Rectal smooth muscle tissue (tissue), 1 donor: ENCODE measurements at regions not wholly inside any gene's neighbourhood (a gene's known extent, or its start where the extent isn't known, plus 50 kb on each side); places are given as distances from the start of the nearest gene placed in this dataset.

Experiments used
- H3K27ac ChIP-seq: one replicate; pipeline ENCODE4 v1.7.0; 2013; ENCODE audit warnings: low read depth, low read length, inconsistent platforms
- H3K27me3 ChIP-seq: one replicate; pipeline ENCODE4 v1.7.0; 2013; ENCODE audit warnings: low read length; ENCODE audit not compliant: control insufficient read depth, insufficient read depth
- H3K36me3 ChIP-seq: one replicate; pipeline ENCODE4 v1.7.0; 2013; ENCODE audit warnings: low read length; ENCODE audit not compliant: control insufficient read depth, insufficient read depth
- H3K4me1 ChIP-seq: one replicate; pipeline ENCODE4 v1.7.0; 2013; ENCODE audit warnings: low read length; ENCODE audit not compliant: control insufficient read depth, insufficient read depth
- H3K4me3 ChIP-seq: one replicate; pipeline ENCODE4 v1.7.0; 2013; ENCODE audit warnings: low read length
- H3K9ac ChIP-seq: one replicate; pipeline ENCODE4 v1.7.0; 2013; ENCODE audit warnings: low read length

DNA sequence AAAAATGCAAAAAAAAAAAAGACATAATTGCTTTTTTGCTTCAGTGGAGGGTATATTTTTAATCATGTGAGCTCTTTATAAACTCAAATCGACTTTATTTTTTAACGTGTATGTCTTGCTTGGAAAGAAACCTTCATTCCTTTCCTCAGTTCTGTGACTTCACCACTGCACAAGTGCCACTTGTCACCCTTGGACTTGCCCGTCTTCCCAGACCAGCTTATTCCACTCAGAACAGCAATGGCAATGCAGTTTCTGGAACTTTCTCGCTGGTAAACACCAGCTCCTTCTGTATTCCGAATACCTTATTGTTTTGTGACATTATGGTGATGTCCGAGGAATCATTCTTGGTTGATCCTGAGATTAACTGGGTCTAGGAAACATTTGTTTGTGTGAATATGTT is 440.5 kb upstream of the ADAMTS16 start:
- no peak overlapping the region for H3K4me3 ChIP-seq
- H3K9ac ChIP-seq = no peak overlapping the region
- no peak overlapping the region for H3K27ac ChIP-seq
- no peaks in the 10 kb centered on the region for H3K4me1 ChIP-seq
- H3K27me3 ChIP-seq = no peaks in the 10 kb centered on the region
- H3K36me3 ChIP-seq = no peaks in the 10 kb centered on the region

DNA sequence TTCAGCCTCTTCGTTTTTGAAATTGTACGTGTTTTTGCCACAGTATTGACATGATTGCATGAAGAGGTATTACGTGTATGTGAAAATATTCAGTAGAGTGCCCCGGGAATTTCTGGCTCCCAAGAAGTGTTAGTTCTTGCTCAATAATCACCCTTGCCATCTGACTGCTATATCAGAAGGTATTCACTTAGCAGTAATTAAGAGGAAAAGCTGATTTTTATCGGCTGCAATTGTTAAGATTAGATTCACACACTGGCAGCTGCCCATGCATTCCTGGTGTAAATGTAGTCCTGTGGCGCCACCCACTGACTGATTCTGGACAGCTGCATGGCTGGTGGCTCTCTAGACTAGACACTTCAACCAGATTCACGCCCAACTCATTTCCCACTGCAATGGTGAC is 440.1 kb upstream of the ADAMTS16 start:
- no peak overlapping the region for H3K9ac ChIP-seq
- no peak overlapping the region for H3K4me3 ChIP-seq
- no peaks in the 10 kb centered on the region for H3K27me3 ChIP-seq
- H3K27ac ChIP-seq = no peak overlapping the region
- H3K36me3 ChIP-seq = no peaks in the 10 kb centered on the region
- H3K4me1 ChIP-seq = no peaks in the 10 kb centered on the region

DNA sequence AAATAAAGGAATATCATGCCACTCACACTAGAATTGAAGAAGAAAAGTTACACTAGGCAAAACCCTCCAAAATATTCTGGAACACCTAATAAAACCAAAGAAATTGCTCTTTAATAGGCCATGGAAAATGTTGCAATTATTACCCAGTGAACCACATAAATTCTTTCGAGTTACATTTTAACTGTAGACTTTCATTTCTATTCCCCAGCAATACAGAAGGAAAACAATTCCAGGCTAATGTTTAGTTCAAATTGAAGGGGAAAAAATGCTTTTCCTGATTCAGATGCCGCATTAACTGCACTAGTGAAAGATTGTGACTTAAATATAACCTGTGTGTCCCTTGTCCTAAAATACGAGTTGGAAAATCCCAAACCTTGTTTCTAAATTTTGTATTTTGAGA is 439.3 kb upstream of the ADAMTS16 start:
- Histone ChIP-seq H3K27me3 (no peaks in the 10 kb centered on the region), H3K4me1 (no peaks in the 10 kb centered on the region), H3K27ac (no peak overlapping the region), H3K4me3 (no peak overlapping the region), H3K9ac (no peak overlapping the region), H3K36me3 (no peaks in the 10 kb centered on the region)

DNA sequence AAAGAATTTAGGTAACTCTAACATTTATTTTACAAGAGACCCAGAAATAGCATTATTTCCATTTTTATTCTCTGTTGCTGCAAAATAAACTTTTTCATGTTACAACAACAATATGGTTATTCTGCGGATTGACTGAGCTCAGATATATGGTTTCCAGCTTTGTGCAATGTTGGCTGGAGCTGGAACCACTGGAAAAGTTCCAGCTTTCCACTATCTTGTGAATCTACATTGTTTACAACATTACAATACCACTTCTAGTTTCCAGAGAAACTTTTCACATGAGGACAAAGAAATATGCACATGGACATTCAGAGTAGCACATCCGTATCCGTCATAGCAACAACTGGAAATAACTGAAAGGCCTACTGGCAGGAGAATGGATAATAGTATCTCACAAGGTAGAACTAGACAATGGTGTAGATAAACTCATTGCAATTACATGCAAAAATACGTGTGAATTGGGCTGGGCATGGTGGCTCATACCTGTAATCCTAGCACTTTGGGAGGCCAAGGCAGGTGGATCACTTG is 436.1 kb upstream of the ADAMTS16 start:
- Histone ChIP-seq H3K27ac (no peak overlapping the region), H3K36me3 (no peaks in the 10 kb centered on the region), H3K4me3 (no peak overlapping the region), H3K27me3 (no peaks in the 10 kb centered on the region), H3K4me1 (no peaks in the 10 kb centered on the region), H3K9ac (no peak overlapping the region)

- Histone ChIP-seq H3K4me3 (no peak overlapping the region), H3K27me3 (no peaks in the 10 kb centered on the region), H3K9ac (no peak overlapping the region), H3K36me3 (no peaks in the 10 kb centered on the region), H3K4me1 (no peaks in the 10 kb centered on the region), H3K27ac (no peak overlapping the region)
Measured at GRCh38 chr5:4704951-4705350, 435.2 kb upstream of the ADAMTS16 start.

- Histone ChIP-seq H3K9ac (no peak overlapping the region), H3K27me3 (no peaks in the 10 kb centered on the region), H3K4me1 (no peaks in the 10 kb centered on the region), H3K36me3 (no peaks in the 10 kb centered on the region), H3K4me3 (no peak overlapping the region), H3K27ac (no peak overlapping the region)
Measured at GRCh38 chr5:4716781-4717180, 423.3 kb upstream of the ADAMTS16 start.

DNA sequence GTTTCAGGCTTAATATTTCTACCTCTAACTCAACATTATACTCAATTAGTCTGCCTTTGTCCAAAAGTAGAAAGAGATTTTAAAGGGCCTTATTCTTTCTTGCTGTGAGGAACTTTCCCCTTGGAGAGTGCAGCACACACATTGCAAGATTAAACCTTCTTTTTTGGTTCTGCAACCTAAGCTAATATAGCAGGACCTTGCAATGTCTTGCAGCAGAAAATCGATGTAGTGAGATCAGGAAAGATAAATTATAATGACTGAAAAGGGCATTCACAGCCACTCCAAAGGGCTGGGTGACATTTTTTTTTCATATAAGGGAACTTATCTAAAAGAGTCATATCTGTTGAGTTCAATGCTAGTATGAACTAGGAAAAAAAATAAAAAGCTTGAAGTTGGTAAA is 422.7 kb upstream of the ADAMTS16 start:
- no peaks in the 10 kb centered on the region for H3K36me3 ChIP-seq
- no peaks in the 10 kb centered on the region for H3K27me3 ChIP-seq
- H3K9ac ChIP-seq = no peak overlapping the region
- no peak overlapping the region for H3K27ac ChIP-seq
- no peaks in the 10 kb centered on the region for H3K4me1 ChIP-seq
- H3K4me3 ChIP-seq = no peak overlapping the region

GRCh38 chr5:4720831-4721230 is 419.3 kb upstream of the ADAMTS16 start:
- no peaks in the 10 kb centered on the region for H3K4me1 ChIP-seq
- H3K27ac ChIP-seq = no peak overlapping the region
- H3K9ac ChIP-seq = no peak overlapping the region
- H3K36me3 ChIP-seq = no peaks in the 10 kb centered on the region
- no peaks in the 10 kb centered on the region for H3K27me3 ChIP-seq
- no peak overlapping the region for H3K4me3 ChIP-seq

DNA sequence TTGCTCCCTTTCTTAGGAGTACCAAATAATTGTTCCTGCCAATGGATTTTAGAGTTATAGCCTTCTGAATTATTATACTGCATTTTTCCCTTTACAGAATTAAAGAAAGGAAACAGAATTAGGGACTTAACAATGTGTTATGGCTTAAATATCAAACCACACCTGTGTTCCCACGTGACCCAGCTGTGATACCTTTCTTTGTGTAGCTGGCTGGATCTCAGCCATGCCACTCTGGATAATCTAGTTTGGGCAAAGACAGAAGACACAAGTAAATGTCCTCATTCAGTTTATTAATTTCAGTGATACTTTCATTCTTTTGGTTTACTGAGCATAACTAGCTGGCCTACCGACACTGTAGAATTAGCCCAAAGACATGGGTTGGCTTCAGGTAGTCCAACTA is 417.2 kb upstream of the ADAMTS16 start:
- no peak overlapping the region for H3K9ac ChIP-seq
- H3K27me3 ChIP-seq = no peaks in the 10 kb centered on the region
- H3K4me1 ChIP-seq = no peaks in the 10 kb centered on the region
- no peak overlapping the region for H3K27ac ChIP-seq
- no peaks in the 10 kb centered on the region for H3K36me3 ChIP-seq
- H3K4me3 ChIP-seq = no peak overlapping the region

DNA sequence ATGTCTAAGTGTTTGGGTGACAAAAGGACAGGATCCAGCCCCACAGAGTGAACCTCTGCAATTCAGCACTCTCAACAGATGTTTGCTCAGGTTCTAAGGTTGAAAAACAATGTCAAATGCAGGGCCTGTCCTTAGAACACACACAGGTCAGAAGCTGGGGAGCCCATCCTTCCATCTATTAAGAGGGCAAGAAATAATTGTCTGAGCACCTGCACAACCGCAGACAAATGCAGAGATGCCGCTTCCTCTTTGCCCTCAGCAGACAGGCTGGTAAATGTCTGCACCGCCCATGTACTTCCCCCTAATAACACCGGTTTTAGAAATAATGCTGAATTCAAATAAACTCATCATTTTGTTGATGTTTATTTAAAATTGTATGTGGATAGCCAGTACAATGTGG is 414.5 kb upstream of the ADAMTS16 start:
- H3K27ac ChIP-seq = no peak overlapping the region

GRCh38 chr5:4730279-4730678 is 409.9 kb upstream of the ADAMTS16 start:
- no peak overlapping the region for H3K27ac ChIP-seq
- no peaks in the 10 kb centered on the region for H3K4me1 ChIP-seq
- no peak overlapping the region for H3K9ac ChIP-seq
- no peaks in the 10 kb centered on the region for H3K36me3 ChIP-seq
- no peak overlapping the region for H3K4me3 ChIP-seq
- no peaks in the 10 kb centered on the region for H3K27me3 ChIP-seq

More for the DNA sequence above, 414.5 kb upstream of the ADAMTS16 start:
- H3K4me1 ChIP-seq = no peaks in the 10 kb centered on the region
- no peak overlapping the region for H3K4me3 ChIP-seq
- no peak overlapping the region for H3K9ac ChIP-seq
- no peaks in the 10 kb centered on the region for H3K36me3 ChIP-seq
- H3K27me3 ChIP-seq = no peaks in the 10 kb centered on the region

DNA sequence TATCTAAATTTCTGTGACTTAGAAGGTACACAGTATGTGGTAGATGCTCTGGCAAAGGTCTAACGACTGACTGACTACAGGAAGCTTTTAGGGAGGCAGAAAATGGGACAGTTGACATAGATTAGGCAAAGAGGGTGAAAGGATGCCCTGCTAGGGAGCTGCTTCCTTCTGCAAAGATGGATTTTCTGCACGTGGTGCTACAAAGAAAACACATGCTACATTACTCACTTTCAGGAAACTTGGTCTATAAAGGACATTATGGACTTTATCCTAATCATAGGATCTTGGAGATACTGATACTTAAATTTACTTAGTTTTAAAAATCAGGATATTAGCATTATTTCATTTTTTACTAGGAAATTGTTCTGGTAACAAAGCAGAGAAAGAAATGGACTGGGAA is 405.8 kb upstream of the ADAMTS16 start:
- H3K27me3 ChIP-seq = no peaks in the 10 kb centered on the region
- H3K4me1 ChIP-seq = no peaks in the 10 kb centered on the region

DNA sequence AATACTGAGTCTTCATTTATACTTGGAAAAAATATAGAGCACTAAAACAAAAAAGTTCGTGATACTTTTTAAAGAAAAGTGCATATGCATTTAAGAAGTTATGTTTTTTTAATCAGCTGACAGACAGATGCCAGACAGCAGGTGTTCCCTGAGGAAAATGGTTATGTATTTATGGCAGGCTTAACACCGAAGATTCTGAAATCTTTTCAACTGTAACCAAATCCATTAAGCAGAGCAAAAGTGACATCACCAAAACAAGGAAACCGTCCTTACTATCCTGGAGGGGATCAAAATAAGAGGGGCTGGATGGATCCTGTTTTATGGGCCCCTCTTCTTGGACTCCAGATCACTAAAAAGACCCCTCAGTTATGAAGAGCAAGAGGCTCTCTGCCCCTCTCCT is 404.9 kb upstream of the ADAMTS16 start:
- Histone ChIP-seq H3K4me1 (no peaks in the 10 kb centered on the region), H3K4me3 (no peak overlapping the region), H3K9ac (no peak overlapping the region), H3K27ac (no peak overlapping the region), H3K36me3 (no peaks in the 10 kb centered on the region), H3K27me3 (no peaks in the 10 kb centered on the region)

More for the DNA sequence above, 405.8 kb upstream of the ADAMTS16 start:
- Histone ChIP-seq H3K36me3 (no peaks in the 10 kb centered on the region), H3K27ac (no peak overlapping the region), H3K9ac (no peak overlapping the region), H3K4me3 (no peak overlapping the region)
